Coronary artery (tissue), 2 donors: ENCODE measurements at regions not wholly inside any gene's neighbourhood (a gene's known extent, or its start where the extent isn't known, plus 50 kb on each side); places are given as distances from the start of the nearest gene placed in this dataset.

Experiments
- DNase-seq: peaks from one replicate; pipeline ENCODE4 v3.0.0-alpha.2; 2017; ENCODE audit warnings: low spot score
- H3K27ac ChIP-seq, 2 donors: fragments of 200-600 bp; sonication (generic); one replicate each; pipeline ENCODE4 v1.5.1; 2016 to 2019
- H3K4me3 ChIP-seq: fragments of 200-600 bp; sonication (generic); 2 replicates; pipeline ENCODE4 v1.5.1; 2016; ENCODE audit warnings: mild to moderate bottlenecking, moderate library complexity
- TF ChIP-seq, protein P1 (sequence below): fragments of 200-600 bp; sonication (generic); IDR thresholded peaks from one replicate; pipeline ENCODE4 v1.5.1; 2019; ENCODE audit warnings: antibody characterized with exemption

DNA sequence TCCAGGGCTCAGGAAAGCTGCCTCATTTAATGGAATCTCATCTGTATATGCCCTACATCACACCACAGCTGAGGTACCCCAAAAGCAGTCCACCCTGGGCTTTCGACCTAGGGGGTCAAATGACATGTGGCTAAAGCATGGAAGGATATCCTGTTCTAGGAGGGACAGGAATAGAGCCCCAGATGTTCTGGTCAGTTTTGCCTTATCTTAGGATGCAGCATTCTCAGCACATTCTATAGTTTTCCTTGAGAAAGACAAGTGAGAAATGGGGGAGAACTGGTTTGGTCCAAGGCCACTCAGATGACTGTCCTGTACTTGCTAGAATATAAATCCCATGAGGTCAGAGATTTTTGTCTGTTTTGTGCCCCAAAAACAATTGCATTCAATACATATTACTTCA, 688.0 kb upstream of the ZEB2 start:
- TF ChIP-seq, protein P1, sequence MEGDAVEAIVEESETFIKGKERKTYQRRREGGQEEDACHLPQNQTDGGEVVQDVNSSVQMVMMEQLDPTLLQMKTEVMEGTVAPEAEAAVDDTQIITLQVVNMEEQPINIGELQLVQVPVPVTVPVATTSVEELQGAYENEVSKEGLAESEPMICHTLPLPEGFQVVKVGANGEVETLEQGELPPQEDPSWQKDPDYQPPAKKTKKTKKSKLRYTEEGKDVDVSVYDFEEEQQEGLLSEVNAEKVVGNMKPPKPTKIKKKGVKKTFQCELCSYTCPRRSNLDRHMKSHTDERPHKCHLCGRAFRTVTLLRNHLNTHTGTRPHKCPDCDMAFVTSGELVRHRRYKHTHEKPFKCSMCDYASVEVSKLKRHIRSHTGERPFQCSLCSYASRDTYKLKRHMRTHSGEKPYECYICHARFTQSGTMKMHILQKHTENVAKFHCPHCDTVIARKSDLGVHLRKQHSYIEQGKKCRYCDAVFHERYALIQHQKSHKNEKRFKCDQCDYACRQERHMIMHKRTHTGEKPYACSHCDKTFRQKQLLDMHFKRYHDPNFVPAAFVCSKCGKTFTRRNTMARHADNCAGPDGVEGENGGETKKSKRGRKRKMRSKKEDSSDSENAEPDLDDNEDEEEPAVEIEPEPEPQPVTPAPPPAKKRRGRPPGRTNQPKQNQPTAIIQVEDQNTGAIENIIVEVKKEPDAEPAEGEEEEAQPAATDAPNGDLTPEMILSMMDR: no peak
- DNase-seq: no peak
- Histone ChIP-seq H3K27ac (no peak overlapping the region), H3K4me3 (no peak overlapping the region)

DNA sequence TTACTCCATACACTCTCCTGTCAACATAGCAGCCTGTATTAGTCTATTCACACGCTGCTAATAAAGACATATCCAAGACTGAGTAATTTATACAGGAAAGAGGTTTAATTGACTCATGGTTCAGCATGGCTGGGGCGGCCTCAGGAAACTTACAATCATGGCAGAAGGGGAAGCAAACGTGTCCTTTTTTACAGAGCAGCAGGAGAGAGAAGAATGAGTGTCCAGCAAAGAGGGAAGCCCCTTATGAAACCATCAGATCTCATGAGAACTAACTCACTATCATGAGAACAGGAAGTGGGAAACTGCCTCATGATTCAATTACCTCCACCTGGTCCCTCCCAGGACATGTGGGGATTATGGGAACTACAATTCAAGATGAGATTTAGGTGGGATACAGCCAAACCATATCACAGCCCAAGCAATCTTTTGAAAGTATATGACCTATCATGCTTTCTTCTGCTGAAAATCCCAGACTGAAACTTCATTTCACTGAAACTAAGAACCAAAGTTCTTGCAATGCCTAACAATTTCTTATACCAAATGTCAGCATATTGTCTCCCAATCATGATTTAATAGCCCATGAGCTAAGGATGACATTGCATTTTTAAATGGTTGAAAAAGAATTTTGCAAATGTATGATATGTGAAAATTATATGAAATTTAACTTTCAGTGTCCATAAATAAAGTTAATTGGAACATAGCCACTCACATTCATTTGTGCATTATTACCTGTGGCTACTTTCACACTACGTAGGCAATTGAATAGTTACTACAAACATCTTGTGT, 686.8 kb upstream of the ZEB2 start:
- TF ChIP-seq, protein P1: no peak
- DNase-seq: no peak
- H3K4me3 ChIP-seq: no peak overlapping the region
- H3K27ac ChIP-seq: no peak overlapping the region

DNA sequence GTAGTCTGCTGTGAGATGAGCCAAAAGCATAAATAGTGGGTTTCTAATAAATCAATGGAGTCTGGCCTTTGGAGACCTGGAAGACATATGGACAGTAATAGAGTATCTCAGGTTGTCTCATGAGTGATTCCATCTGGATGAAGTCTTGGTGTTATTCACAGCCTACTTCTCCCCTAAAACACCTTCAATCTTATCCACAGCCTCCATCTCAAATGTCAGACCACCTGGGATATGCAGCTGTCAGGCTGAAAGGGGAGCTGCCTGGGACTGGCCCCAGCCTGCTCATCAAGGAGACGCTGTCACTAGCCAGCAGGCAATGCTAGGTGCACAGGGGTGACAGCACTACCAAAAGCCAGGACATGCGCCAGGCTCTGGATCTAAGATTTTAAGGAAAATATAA, 684.0 kb upstream of the ZEB2 start:
- H3K27ac ChIP-seq: no peak overlapping the region
- TF ChIP-seq, protein P1: no peak
- no peak for DNase-seq
- H3K4me3 ChIP-seq: no peak overlapping the region

DNA sequence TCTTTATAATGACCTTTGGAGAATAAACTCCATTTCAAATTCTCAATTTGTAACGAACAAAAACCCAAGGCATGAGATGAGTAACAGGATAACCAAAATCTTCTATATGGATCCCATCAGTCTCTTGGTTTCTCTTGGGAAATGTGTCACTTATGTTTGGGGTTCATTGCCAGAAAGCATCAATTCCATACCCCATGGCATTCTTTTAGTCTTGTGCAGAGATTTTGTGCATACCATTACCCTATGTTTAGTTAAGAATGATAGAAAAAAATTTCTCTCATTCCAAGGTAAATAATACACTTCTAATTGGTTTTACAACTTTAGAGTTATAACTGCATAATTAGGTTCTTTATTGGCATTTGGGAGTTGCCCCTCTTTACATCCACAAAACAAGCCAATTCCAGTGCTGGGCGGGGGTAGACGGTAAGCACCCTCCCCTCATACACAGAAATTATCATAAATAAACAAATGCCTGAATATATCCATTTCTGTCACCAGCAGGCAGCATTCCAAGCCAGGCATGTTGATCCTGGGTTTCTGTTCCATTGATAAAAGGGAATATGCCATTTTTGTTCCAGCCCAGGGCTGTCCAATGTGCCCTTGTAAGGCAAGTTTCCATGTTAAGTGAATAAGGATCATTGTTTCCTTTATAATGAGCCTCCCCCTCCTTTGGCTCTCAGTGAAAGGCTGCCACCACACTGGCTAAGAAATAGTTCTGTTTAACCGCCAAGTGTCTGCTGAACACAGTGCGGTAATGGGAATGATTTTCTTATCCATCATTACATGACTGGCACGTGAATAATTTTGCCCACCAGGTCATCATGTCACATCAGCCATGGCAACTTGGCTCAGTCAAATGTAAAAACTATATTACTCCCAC, 680.1 kb upstream of the ZEB2 start:
- DNase-seq: no peak
- TF ChIP-seq, protein P1: no peak
- no peak overlapping the region for H3K4me3 ChIP-seq
- H3K27ac ChIP-seq: no peak overlapping the region

DNA sequence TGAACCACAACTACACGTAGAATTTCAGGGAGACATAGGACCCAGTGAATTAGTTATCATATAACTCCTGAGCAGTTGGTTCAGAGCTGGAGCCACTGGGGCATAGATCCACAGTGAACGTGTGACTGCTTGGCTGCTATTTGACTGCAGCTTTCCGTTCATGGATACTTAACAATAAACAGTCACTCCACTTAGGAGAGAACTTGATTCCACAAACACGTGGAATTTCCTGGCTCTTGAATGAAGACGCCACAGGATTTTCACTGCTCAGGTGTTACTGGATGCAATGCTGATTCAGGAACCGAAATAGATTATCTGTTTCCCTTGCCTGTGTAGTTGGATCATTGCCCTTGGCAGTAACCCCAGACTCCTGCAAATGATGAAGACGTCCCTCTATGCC, 679.1 kb upstream of the ZEB2 start:
- Histone ChIP-seq H3K27ac (no peak overlapping the region), H3K4me3 (no peak overlapping the region)
- DNase-seq: no peak
- TF ChIP-seq, protein P1: no peak

DNA sequence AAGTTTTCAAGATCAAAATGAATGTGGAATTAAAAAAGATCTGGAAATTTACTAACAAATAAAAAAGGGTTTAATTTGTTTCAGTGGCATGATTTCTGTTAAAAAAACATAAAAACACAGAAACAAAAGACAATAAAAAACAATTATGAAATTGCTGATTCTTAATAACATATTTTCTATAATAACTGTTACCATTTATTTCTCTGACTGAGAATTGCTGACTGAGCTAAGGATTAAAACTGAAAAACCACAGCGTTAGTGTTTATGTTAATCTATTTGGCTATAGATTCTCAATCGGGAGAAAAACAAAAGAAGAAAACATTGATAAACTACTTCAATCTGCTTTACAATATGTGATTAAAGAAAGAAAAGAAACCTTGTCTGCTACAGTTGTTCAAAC, 678.6 kb upstream of the ZEB2 start:
- DNase-seq: no peak

More for the DNA sequence above, 678.6 kb upstream of the ZEB2 start:
- H3K4me3 ChIP-seq: no peak overlapping the region
- no peak overlapping the region for H3K27ac ChIP-seq
- TF ChIP-seq, protein P1: no peak
